SK-N-SH treated with all-trans-retinoic acid at 6 μM for 48 hours (cell line): ENCODE measurements at regions not wholly inside any gene's neighbourhood (a gene's known extent, or its start where the extent isn't known, plus 50 kb on each side); places are given as distances from the start of the nearest gene placed in this dataset.

Source experiments
- ATAC-seq: fragments of 200-7000 bp; cut with Tn5 transposase; 3 replicates; pipeline ENCODE4 v1.9.1; 2020; ENCODE audit warnings: mild to moderate bottlenecking, moderate library complexity
- ARNTL ChIP-seq: fragments of 450-650 bp; formaldehyde crosslinking; IDR thresholded peaks from 2 replicates; pipeline ENCODE4 v1.5.0; 2020; ENCODE audit warnings: low read depth, mild to moderate bottlenecking, moderate library complexity, borderline replicate concordance
- BACH2 ChIP-seq: fragments of 250-450 bp; sonication (Bioruptor Pico); IDR thresholded peaks from 2 replicates; pipeline ENCODE4 v1.9.0; 2021; ENCODE audit warnings: mild to moderate bottlenecking, borderline replicate concordance
- CSDC2 ChIP-seq: fragments of 250-450 bp; sonication (Bioruptor Pico); IDR thresholded peaks from 2 replicates; pipeline ENCODE4 v1.5.0; 2020; ENCODE audit warnings: mild to moderate bottlenecking, moderate library complexity
- CSRNP3 ChIP-seq: fragments of 250-450 bp; sonication (Bioruptor Pico); IDR thresholded peaks from 2 replicates; pipeline ENCODE4 v1.5.1; 2021; ENCODE audit warnings: mild to moderate bottlenecking, moderate library complexity
- ESRRG ChIP-seq: fragments of 250-450 bp; sonication (Bioruptor Pico); IDR thresholded peaks from 2 replicates; pipeline ENCODE4 v1.6.1; 2021; ENCODE audit warnings: mild to moderate bottlenecking
- GLIS3 ChIP-seq: fragments of 250-450 bp; sonication (Bioruptor Pico); IDR thresholded peaks from 2 replicates; pipeline ENCODE4 v1.5.0; 2020; ENCODE audit warnings: mild to moderate bottlenecking, moderate library complexity
- OSR1 ChIP-seq: fragments of 250-450 bp; sonication (Bioruptor Pico); IDR thresholded peaks from 2 replicates; pipeline ENCODE4 v1.8.0; 2022; ENCODE audit warnings: moderate library complexity, mild to moderate bottlenecking, inconsistent platforms
- PPARA ChIP-seq: fragments of 250-450 bp; sonication (Bioruptor Pico); IDR thresholded peaks from 2 replicates; pipeline ENCODE4 v1.5.0; 2020; ENCODE audit warnings: mild to moderate bottlenecking, borderline replicate concordance
- RARB ChIP-seq: fragments of 250-450 bp; sonication (Bioruptor Pico); IDR thresholded peaks from 2 replicates; pipeline ENCODE4 v1.8.0; 2021; ENCODE audit warnings: mild to moderate bottlenecking, moderate library complexity
- SNAI2 ChIP-seq: fragments of 250-450 bp; sonication (Bioruptor Pico); IDR thresholded peaks from 2 replicates; pipeline ENCODE4 v1.5.0; 2020; ENCODE audit warnings: mild to moderate bottlenecking, moderate library complexity
- TCF4 ChIP-seq: fragments of 250-450 bp; sonication (Bioruptor Pico); IDR thresholded peaks from 2 replicates; pipeline ENCODE4 v1.8.0; 2021; ENCODE audit warnings: mild to moderate bottlenecking, moderate library complexity, borderline replicate concordance
- TOX ChIP-seq: fragments of 250-450 bp; sonication (Bioruptor Pico); IDR thresholded peaks from 2 replicates; pipeline ENCODE4 v1.8.0; 2021; ENCODE audit warnings: mild to moderate bottlenecking, moderate library complexity, borderline replicate concordance
- TSHZ2 ChIP-seq: fragments of 250-450 bp; sonication (Bioruptor Pico); IDR thresholded peaks from 2 replicates; pipeline ENCODE4 v1.5.0; 2020; ENCODE audit warnings: mild to moderate bottlenecking, moderate library complexity
- ZC3H10 ChIP-seq: fragments of 250-450 bp; sonication (Bioruptor Pico); IDR thresholded peaks from 2 replicates; pipeline ENCODE4 v1.5.1; 2021; ENCODE audit warnings: mild to moderate bottlenecking, moderate library complexity
- ZFP30 ChIP-seq: fragments of 450-650 bp; formaldehyde crosslinking; IDR thresholded peaks from 2 replicates; pipeline ENCODE4 v1.5.0; 2022; ENCODE audit warnings: mild to moderate bottlenecking, moderate library complexity
- ZNF565 ChIP-seq: fragments of 450-650 bp; formaldehyde crosslinking; conservative IDR thresholded peaks from 2 replicates; pipeline ENCODE4 v1.5.0; 2020; ENCODE audit warnings: low read depth, mild to moderate bottlenecking, moderate library complexity
- ZNF70 ChIP-seq: fragments of 450-650 bp; formaldehyde crosslinking; IDR thresholded peaks from 2 replicates; pipeline ENCODE4 v1.5.0; 2020; ENCODE audit warnings: mild to moderate bottlenecking, moderate library complexity
- ZNF8 ChIP-seq: fragments of 450-650 bp; formaldehyde crosslinking; IDR thresholded peaks from 2 replicates; pipeline ENCODE4 v1.5.0; 2020; ENCODE audit warnings: mild to moderate bottlenecking, moderate library complexity
- TF ChIP-seq, protein P1 (sequence below): fragments of 250-450 bp; sonication (Bioruptor Pico); IDR thresholded peaks from 2 replicates; pipeline ENCODE4 v1.8.0; 2021; ENCODE audit warnings: low read depth, mild to moderate bottlenecking, moderate library complexity, borderline replicate concordance
- TF ChIP-seq, protein P2 (sequence below): fragments of 250-450 bp; sonication (Bioruptor Pico); IDR thresholded peaks from 2 replicates; pipeline ENCODE4 v1.8.0; 2020; ENCODE audit warnings: mild to moderate bottlenecking, moderate library complexity, borderline replicate concordance
- TF ChIP-seq, protein P3 (sequence below): fragments of 250-450 bp; sonication (Bioruptor Pico); IDR thresholded peaks from 2 replicates; pipeline ENCODE4 v1.5.1; 2020; ENCODE audit warnings: low read depth, mild to moderate bottlenecking, moderate library complexity

GRCh38 chr13:78485803-78486202, 117.5 kb downstream of the POU4F1 start:
- ATAC-seq: no peak
- TF ChIP-seq, protein P1, sequence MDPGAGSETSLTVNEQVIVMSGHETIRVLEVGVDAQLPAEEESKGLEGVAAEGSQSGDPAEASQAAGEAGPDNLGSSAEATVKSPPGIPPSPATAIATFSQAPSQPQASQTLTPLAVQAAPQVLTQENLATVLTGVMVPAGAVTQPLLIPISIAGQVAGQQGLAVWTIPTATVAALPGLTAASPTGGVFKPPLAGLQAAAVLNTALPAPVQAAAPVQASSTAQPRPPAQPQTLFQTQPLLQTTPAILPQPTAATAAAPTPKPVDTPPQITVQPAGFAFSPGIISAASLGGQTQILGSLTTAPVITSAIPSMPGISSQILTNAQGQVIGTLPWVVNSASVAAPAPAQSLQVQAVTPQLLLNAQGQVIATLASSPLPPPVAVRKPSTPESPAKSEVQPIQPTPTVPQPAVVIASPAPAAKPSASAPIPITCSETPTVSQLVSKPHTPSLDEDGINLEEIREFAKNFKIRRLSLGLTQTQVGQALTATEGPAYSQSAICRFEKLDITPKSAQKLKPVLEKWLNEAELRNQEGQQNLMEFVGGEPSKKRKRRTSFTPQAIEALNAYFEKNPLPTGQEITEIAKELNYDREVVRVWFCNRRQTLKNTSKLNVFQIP (CRISPR knock-in tag): no peak
- TF ChIP-seq ZNF8 (CRISPR knock-in tag) (no peak), ZNF70 (CRISPR knock-in tag) (no peak), ZC3H10 (CRISPR knock-in tag) (no peak), TOX (CRISPR knock-in tag) (no peak), ESRRG (no peak), SNAI2 (no peak), BACH2 (CRISPR knock-in tag) (no peak), TCF4 (no peak), OSR1 (CRISPR knock-in tag) (no peak), ARNTL (CRISPR knock-in tag) (no peak), TSHZ2 (CRISPR knock-in tag) (no peak), ZFP30 (CRISPR knock-in tag) (no peak), GLIS3 (CRISPR knock-in tag) (no peak), PPARA (CRISPR knock-in tag) (no peak)
- TF ChIP-seq, protein P2, sequence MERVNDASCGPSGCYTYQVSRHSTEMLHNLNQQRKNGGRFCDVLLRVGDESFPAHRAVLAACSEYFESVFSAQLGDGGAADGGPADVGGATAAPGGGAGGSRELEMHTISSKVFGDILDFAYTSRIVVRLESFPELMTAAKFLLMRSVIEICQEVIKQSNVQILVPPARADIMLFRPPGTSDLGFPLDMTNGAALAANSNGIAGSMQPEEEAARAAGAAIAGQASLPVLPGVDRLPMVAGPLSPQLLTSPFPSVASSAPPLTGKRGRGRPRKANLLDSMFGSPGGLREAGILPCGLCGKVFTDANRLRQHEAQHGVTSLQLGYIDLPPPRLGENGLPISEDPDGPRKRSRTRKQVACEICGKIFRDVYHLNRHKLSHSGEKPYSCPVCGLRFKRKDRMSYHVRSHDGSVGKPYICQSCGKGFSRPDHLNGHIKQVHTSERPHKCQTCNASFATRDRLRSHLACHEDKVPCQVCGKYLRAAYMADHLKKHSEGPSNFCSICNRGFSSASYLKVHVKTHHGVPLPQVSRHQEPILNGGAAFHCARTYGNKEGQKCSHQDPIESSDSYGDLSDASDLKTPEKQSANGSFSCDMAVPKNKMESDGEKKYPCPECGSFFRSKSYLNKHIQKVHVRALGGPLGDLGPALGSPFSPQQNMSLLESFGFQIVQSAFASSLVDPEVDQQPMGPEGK (CRISPR knock-in tag): no peak
- TF ChIP-seq, protein P3, sequence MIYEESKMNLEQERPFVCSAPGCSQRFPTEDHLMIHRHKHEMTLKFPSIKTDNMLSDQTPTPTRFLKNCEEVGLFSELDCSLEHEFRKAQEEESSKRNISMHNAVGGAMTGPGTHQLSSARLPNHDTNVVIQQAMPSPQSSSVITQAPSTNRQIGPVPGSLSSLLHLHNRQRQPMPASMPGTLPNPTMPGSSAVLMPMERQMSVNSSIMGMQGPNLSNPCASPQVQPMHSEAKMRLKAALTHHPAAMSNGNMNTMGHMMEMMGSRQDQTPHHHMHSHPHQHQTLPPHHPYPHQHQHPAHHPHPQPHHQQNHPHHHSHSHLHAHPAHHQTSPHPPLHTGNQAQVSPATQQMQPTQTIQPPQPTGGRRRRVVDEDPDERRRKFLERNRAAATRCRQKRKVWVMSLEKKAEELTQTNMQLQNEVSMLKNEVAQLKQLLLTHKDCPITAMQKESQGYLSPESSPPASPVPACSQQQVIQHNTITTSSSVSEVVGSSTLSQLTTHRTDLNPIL (CRISPR knock-in tag): no peak
- TF ChIP-seq, all 23 proteins: peak for 0

GRCh38 chr13:78478183-78478582, 125.2 kb downstream of the POU4F1 start:
- ATAC-seq: no peak
- TF ChIP-seq ZNF70 (CRISPR knock-in tag) (no peak), CSRNP3 (CRISPR knock-in tag) (no peak), TCF4 (no peak), BACH2 (CRISPR knock-in tag) (no peak), SNAI2 (no peak), RARB (no peak), TOX (CRISPR knock-in tag) (no peak), TSHZ2 (CRISPR knock-in tag) (no peak), ZNF565 (no peak), PPARA (CRISPR knock-in tag) (no peak), CSDC2 (CRISPR knock-in tag) (no peak)
- TF ChIP-seq, protein P1 (CRISPR knock-in tag): no peak
- TF ChIP-seq, protein P2 (CRISPR knock-in tag): no peak
